ENCODE measurements at regions not wholly inside any gene's neighbourhood (a gene's known extent, or its start where the extent isn't known, plus 50 kb on each side); places are given as distances from the start of the nearest gene placed in this dataset.

DNA sequence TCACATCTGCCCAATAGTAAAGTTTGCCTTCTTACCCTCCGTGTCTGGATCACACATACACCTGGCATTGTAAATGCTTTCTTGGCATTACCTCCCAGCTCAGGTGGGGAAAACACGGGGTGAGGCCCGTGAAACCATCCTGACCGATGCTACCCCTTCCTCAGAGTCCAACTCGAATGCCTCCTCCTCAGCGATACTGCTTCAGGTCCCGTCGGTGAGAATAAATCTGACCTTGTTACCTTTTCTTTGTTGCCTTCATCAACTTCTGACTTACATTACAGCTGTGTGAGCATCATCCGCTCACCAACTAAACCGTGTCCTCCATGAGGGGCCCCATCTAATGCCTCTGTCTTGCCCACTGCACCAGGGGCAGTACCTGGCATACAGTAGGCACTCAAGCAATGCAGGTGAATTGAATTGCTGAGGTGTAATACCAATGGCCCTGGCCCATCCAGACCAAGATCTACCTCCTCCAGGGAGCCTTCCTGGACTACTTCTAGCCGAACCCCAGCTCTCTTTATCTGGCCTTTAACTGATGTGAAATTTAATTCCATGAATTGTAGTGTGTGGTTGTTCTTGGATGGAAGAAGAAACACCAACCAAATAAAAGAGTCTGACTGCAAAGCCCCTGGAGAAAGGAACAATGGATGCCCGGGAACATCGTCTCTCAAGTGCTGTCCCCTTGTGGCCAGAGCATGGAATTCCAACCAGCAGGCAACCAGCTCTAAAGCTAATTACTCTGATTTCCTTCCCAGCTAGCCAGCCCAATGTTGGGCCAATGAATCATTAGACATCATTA is 141.5 kb downstream of the ANKRD60 start:
- Histone ChIP-seq H3K4me1 (ENCODE audit: insufficient read depth, low read length, poor library complexity, severe bottlenecking) (no peaks in the 10 kb centered on the region), H3K27me3 (ENCODE audit: insufficient read depth, low read length, poor library complexity, severe bottlenecking) (no peaks in the 10 kb centered on the region), H3K9me2 (replicated peaks; ENCODE audit: low read depth, low read length) (no peaks in the 10 kb centered on the region), H2AFZ (ENCODE audit: low read length) (no peak overlapping the region), H3K4me2 (ENCODE audit: low read depth, low read length, poor library complexity, severe bottlenecking) (no peak overlapping the region), H3K36me3 (ENCODE audit: insufficient read depth, low read length) (no peaks in the 10 kb centered on the region), H3K79me2 (ENCODE audit: insufficient read depth, low read length) (no peaks in the 10 kb centered on the region), H4K20me1 (ENCODE audit: insufficient read depth, low read length, poor library complexity, severe bottlenecking) (no peaks in the 10 kb centered on the region), H3F3A (ENCODE audit: low read depth) (no peaks in the 10 kb centered on the region), H3K4me3 (ENCODE audit: low read length, poor library complexity, severe bottlenecking) (no peak overlapping the region), H3K9me3 (ENCODE audit: insufficient read depth, low read depth, low read length) (no peaks in the 10 kb centered on the region), H3K9ac (ENCODE audit: low read depth, low read length, poor library complexity, severe bottlenecking) (no peak overlapping the region)
- no peak for TF ChIP-seq EZH2phosphoT487 (IDR thresholded peaks at IDR 0.05; ENCODE audit: borderline replicate concordance)
- TF ChIP-seq, protein P1, sequence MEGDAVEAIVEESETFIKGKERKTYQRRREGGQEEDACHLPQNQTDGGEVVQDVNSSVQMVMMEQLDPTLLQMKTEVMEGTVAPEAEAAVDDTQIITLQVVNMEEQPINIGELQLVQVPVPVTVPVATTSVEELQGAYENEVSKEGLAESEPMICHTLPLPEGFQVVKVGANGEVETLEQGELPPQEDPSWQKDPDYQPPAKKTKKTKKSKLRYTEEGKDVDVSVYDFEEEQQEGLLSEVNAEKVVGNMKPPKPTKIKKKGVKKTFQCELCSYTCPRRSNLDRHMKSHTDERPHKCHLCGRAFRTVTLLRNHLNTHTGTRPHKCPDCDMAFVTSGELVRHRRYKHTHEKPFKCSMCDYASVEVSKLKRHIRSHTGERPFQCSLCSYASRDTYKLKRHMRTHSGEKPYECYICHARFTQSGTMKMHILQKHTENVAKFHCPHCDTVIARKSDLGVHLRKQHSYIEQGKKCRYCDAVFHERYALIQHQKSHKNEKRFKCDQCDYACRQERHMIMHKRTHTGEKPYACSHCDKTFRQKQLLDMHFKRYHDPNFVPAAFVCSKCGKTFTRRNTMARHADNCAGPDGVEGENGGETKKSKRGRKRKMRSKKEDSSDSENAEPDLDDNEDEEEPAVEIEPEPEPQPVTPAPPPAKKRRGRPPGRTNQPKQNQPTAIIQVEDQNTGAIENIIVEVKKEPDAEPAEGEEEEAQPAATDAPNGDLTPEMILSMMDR (conservative IDR thresholded peaks at IDR 0.05; ENCODE audit: low read length): peak; percentile 91

DNA sequence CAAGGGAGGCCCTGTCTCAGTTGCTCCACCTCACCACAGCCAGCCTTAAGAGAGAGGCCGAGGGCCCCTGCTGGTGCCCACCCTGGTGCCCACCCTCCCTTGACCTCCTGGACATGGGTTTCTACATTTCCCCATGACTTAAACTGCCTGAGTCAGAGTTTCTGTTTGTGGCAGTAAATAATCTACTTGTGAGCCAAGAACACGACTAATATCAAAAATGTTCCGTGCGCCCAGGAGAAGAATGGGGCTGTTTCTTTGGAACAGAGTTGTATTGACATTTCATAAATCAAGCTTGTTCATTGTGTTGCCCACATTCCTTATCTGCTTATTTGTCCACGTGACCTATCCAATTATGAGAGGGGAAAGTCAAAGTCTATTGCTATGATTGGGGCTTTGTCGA is 143.5 kb downstream of the ANKRD60 start:
- Histone ChIP-seq H3K9me3 (ENCODE audit: insufficient read depth, low read depth, low read length) (no peaks in the 10 kb centered on the region), H2AFZ (ENCODE audit: low read length) (no peak overlapping the region), H3F3A (ENCODE audit: low read depth) (no peaks in the 10 kb centered on the region), H3K79me2 (ENCODE audit: insufficient read depth, low read length) (no peaks in the 10 kb centered on the region), H3K36me3 (ENCODE audit: insufficient read depth, low read length) (no peaks in the 10 kb centered on the region), H4K20me1 (ENCODE audit: insufficient read depth, low read length, poor library complexity, severe bottlenecking) (no peaks in the 10 kb centered on the region), H3K4me1 (ENCODE audit: insufficient read depth, low read length, poor library complexity, severe bottlenecking) (no peaks in the 10 kb centered on the region), H3K27me3 (ENCODE audit: insufficient read depth, low read length, poor library complexity, severe bottlenecking) (no peaks in the 10 kb centered on the region), H3K9me2 (replicated peaks; ENCODE audit: low read depth, low read length) (no peaks in the 10 kb centered on the region), H3K4me3 (ENCODE audit: low read length, poor library complexity, severe bottlenecking) (no peak overlapping the region), H3K9ac (ENCODE audit: low read depth, low read length, poor library complexity, severe bottlenecking) (no peak overlapping the region), H3K4me2 (ENCODE audit: low read depth, low read length, poor library complexity, severe bottlenecking) (no peak overlapping the region)
- TF ChIP-seq EZH2phosphoT487 (IDR thresholded peaks at IDR 0.05; ENCODE audit: borderline replicate concordance): no peak
- TF ChIP-seq, protein P1 (conservative IDR thresholded peaks at IDR 0.05; ENCODE audit: low read length): no peak

DNA sequence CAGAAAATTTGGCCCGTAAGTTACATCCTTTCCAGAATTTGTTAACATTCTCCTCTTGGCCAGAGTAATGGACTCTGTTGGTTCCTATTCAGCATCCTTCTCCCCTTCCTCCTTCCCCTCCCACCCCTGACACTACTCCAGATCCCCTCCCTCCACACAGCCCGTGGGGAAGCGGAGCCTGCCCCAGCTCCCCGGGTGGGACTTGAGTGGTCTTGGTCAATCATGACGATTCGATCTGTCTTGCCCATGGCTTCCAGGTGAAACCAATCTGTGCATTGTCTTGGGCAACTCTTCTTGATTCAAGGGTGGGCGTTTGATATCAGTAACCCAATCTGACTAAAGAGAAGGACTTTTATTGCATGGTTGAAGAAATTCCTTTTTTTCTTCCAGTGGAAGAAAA is 143.9 kb downstream of the ANKRD60 start:
- no peaks in the 10 kb centered on the region for H3K36me3 ChIP-seq (ENCODE audit: insufficient read depth, low read length)
- no peak overlapping the region for H3K9ac ChIP-seq (ENCODE audit: low read depth, low read length, poor library complexity, severe bottlenecking)
- H3K79me2 ChIP-seq (ENCODE audit: insufficient read depth, low read length): no peaks in the 10 kb centered on the region
- no peak overlapping the region for H3K4me2 ChIP-seq (ENCODE audit: low read depth, low read length, poor library complexity, severe bottlenecking)
- no peak overlapping the region for H3K4me3 ChIP-seq (ENCODE audit: low read length, poor library complexity, severe bottlenecking)
- no peaks in the 10 kb centered on the region for H3K4me1 ChIP-seq (ENCODE audit: insufficient read depth, low read length, poor library complexity, severe bottlenecking)
- H3K9me3 ChIP-seq (ENCODE audit: insufficient read depth, low read depth, low read length): no peaks in the 10 kb centered on the region
- no peaks in the 10 kb centered on the region for H3F3A ChIP-seq (ENCODE audit: low read depth)
- no peaks in the 10 kb centered on the region for H3K9me2 ChIP-seq (replicated peaks; ENCODE audit: low read depth, low read length)
- TF ChIP-seq, protein P1 (conservative IDR thresholded peaks at IDR 0.05; ENCODE audit: low read length): no peak
- no peak for TF ChIP-seq EZH2phosphoT487 (IDR thresholded peaks at IDR 0.05; ENCODE audit: borderline replicate concordance)
- H3K27me3 ChIP-seq (ENCODE audit: insufficient read depth, low read length, poor library complexity, severe bottlenecking): no peaks in the 10 kb centered on the region
- H4K20me1 ChIP-seq (ENCODE audit: insufficient read depth, low read length, poor library complexity, severe bottlenecking): no peaks in the 10 kb centered on the region
- no peak overlapping the region for H2AFZ ChIP-seq (ENCODE audit: low read length)
